LNCaP clone FGC (cell line): ENCODE measurements at regions not wholly inside any gene's neighbourhood (a gene's known extent, or its start where the extent isn't known, plus 50 kb on each side); places are given as distances from the start of the nearest gene placed in this dataset.

Experiments
- DNase-seq: peaks from one replicate; pipeline ENCODE4 v3.0.0-alpha.2; 2011; ENCODE audit warnings: low read depth
- H3K4me3 ChIP-seq: 2 replicates; pipeline ENCODE4 v1.5.1; 2011; ENCODE audit warnings: mild to moderate bottlenecking, low read depth, low read length, control low read depth
- TF ChIP-seq, protein P1 (sequence below): IDR thresholded peaks from 2 replicates; pipeline ENCODE4 v1.5.1; 2012; ENCODE audit warnings: mild to moderate bottlenecking; ENCODE audit not compliant: control insufficient read depth, insufficient read depth; ENCODE audit errors: extremely low read depth

DNA sequence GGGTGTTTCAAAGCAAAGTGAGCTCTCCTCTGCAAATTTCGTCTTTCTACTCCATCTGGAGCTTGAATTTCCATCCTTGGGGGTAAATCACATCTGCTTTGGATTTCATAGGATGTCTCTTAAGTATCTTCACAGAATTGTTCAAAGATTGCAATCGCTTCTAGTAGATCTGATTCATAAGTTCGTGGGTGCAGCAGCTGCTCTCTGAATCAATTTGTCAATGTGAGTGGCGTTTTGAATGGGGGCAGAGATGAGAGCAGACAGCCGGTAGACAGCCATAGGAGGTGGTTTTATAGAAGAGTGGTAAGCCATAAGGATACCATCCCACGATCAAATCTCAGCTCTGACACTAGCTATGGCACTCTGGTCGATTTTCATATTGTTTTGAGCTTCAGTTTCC, 146.0 kb upstream of the RPH3A start:
- TF ChIP-seq, protein P1, sequence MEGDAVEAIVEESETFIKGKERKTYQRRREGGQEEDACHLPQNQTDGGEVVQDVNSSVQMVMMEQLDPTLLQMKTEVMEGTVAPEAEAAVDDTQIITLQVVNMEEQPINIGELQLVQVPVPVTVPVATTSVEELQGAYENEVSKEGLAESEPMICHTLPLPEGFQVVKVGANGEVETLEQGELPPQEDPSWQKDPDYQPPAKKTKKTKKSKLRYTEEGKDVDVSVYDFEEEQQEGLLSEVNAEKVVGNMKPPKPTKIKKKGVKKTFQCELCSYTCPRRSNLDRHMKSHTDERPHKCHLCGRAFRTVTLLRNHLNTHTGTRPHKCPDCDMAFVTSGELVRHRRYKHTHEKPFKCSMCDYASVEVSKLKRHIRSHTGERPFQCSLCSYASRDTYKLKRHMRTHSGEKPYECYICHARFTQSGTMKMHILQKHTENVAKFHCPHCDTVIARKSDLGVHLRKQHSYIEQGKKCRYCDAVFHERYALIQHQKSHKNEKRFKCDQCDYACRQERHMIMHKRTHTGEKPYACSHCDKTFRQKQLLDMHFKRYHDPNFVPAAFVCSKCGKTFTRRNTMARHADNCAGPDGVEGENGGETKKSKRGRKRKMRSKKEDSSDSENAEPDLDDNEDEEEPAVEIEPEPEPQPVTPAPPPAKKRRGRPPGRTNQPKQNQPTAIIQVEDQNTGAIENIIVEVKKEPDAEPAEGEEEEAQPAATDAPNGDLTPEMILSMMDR: no peak
- no peak for DNase-seq

DNA sequence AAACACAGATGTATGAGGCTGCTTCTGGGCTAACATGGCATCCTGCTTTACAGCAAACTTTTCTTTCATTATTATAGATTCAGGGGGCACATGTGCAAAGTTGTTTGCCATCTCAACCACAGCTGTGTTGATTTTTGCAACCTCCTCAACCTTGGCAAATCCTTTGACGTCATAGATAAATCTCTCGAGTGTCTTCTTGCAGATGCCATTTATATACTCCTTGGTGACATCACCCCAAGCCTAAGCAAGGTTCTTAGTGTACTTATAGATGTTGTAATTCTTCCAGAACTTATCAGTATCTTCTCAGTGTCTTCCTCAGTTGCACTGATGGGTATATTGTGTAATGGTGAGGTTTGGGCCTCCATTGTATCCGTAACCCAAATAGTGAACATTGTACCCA, 135.4 kb upstream of the RPH3A start:
- no peak for DNase-seq
- H3K4me3 ChIP-seq: no peak overlapping the region
- TF ChIP-seq, protein P1: no peak

More for the DNA sequence above, 146.0 kb upstream of the RPH3A start:
- H3K4me3 ChIP-seq: no peak overlapping the region

DNA sequence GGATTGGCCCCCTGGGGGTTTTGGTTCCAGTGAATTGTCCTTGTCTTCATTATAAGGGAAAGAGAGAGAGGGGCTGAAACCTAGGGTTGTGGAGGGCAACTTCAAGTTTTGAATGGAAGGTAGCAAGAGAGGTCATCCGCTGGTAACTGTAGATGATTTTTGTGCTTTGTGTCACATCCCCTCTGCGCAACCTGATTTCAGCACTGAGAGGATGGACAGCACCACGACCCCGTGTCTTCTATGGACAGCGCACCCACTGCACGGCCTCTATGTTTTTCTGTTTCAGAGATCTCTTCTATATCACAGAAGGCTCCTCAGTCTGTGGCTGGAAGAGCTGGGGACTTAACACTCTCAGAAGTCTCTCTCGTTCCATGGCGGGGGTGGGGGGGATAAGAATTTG, 127.0 kb upstream of the RPH3A start:
- DNase-seq: no peak
- H3K4me3 ChIP-seq: no peak overlapping the region
- TF ChIP-seq, protein P1: no peak

DNA sequence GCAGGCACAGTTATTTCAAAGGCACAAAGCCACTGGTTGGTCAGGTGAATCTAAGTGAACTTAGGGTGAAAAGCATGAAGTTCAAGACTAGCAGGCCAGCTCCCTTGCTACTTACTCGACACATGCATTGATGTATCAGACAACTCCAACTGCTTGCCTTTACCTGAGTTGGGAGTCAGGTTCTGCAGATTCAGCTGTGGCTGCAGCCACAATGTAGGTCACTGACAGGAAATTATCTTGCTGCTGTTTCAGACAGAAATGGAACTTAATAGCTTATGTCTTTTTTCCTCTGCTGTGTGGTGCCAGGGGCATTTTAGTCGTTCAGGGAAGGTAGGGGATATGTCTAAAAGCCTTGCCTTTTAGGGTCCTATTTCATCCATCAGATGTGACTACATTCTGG, 125.6 kb upstream of the RPH3A start:
- no peak for DNase-seq
- TF ChIP-seq, protein P1: no peak

DNA sequence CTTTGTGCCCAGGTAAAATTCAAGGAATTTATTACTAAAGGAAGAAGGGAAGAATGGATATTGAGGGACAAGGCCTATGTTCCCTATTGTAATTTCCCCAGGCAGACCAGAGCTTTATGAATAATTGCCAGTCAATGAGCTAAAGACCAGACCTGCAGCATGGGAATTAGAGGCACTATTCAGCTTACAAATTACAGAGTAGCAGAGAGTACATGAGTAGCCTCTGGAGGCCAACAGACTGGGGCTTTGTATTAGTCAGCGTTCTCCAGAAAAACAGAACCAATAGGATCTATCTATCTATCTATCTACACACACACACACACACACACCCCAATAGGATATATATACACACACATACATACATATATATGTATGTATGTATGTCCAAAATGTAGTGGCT, 120.0 kb upstream of the RPH3A start:
- no peak overlapping the region for H3K4me3 ChIP-seq
- TF ChIP-seq, protein P1: no peak
- DNase-seq: no peak

More for the DNA sequence above, 125.6 kb upstream of the RPH3A start:
- H3K4me3 ChIP-seq: no peak overlapping the region

DNA sequence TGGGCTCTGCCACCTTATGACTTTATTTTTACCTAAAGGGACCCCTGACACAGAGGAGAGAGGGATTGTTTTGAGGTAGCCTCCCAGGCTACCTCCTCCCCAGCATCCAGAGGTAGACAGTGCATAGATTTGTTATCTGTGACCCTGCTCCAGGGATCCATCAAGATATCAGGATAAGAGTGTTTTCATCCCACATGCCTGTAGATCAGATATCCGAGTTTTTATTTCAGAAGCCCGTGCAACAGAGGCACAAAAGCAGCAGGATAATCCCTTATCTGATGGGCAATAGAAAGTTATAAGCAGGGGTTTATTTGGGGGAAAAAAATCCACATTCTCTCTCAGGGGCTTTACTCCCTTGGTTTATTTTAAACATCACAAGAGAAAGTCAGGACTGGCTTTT, 117.0 kb upstream of the RPH3A start:
- DNase-seq: no peak
- TF ChIP-seq, protein P1: no peak
- no peak overlapping the region for H3K4me3 ChIP-seq

DNA sequence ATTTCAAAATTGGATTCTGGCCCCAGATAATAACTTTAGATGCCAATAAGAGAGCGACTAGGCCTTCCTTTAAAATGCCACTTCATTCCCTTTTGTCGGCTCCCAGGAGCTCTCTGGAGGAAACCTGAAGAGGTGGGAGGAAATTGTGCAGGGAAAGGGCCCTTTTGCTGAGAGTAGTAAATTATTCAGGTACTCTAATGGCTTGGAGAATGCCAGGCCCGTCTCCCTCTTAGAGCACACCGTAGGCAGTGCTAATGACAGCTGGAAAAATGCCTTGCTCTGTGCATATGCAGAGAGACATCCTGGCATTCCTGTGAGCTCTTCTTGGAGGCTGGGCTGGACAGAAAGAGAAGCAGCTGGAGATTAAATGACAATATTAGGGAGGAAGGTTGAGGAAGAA, 115.0 kb upstream of the RPH3A start:
- no peak overlapping the region for H3K4me3 ChIP-seq
- TF ChIP-seq, protein P1: no peak
- DNase-seq: no peak
